ENCODE measurements at regions not wholly inside any gene's neighbourhood (a gene's known extent, or its start where the extent isn't known, plus 50 kb on each side); places are given as distances from the start of the nearest gene placed in this dataset.
"Not testable (repeated sequence)": the region's sequence is repeated elsewhere in the genome, so short reads cannot be mapped to it uniquely, and the experiment has no call there.

GRCh38 chrX:37509349-37509748 lies 62.1 kb upstream of the LANCL3 start:
- peak; percentile 3 for DNase-seq (ENCODE audit: low spot score)

- not testable (repeated sequence) for DNase-seq (ENCODE audit: low spot score)
Observed at GRCh38 chrX:37516512-37516911, 54.9 kb upstream of the LANCL3 start.

GRCh38 chrX:37519261-37519660 lies 52.2 kb upstream of the LANCL3 start:
- not testable (repeated sequence) for DNase-seq (ENCODE audit: low spot score)

GRCh38 chrX:37520860-37521450 lies 50.5 kb upstream of the LANCL3 start:
- DNase-seq (ENCODE audit: low spot score), result not testable (repeated sequence)

Measured in pons (tissue), 1 donor.